Activated T-cell treated with anti-CD3 and anti-CD28 coated beads for 48 hours (primary cell): ENCODE measurements at regions not wholly inside any gene's neighbourhood (a gene's known extent, or its start where the extent isn't known, plus 50 kb on each side); places are given as distances from the start of the nearest gene placed in this dataset.

Source experiments
- DNase-seq: peaks from one replicate; pipeline ENCODE4 v3.0.0-alpha.2; 2020; ENCODE audit warnings: low read depth

DNA sequence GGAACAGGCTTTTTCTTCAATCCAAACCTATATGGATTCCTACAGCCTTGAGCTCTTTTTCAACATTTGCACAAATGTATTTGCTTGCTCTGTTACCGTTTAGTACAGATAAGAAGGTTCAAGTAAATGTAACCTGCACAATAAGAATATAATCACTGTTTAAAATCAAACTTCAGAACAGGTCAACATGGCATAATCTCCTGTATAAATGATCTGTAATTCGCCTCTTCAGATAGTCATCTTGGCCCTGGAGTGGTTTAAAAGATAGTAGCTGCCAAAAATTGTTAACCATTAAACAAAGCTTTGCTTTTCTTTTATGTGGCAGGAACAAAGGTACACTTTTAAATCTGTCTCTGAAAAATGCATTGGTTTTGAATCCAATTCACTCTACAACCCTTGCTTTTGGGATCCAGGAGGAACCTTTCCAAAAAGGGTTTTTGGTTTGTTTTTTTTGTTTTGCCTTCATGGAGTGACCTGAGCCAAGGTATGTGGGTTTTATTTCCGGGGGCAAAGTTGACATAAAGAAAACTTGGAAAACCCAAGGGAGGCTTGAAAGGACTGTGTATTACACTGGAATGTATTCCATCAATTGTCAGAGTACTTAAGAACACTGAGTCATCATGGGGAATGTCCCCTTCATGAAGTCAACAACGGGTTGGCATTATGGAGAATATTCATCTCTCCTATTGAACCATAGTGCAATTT, 210.4 kb upstream of the HCCS start:
- no peak for DNase-seq

GRCh38 chrX:10901290-10901633, 209.9 kb upstream of the HCCS start:
- DNase-seq = no peak

GRCh38 chrX:10902001-10902400, 209.1 kb upstream of the HCCS start:
- DNase-seq = no peak

GRCh38 chrX:10903523-10903922, 207.6 kb upstream of the HCCS start:
- DNase-seq = no peak

GRCh38 chrX:10904220-10904619, 206.9 kb upstream of the HCCS start:
- DNase-seq = no peak

- DNase-seq = no peak
These were observed 204.3 kb upstream of the HCCS start for GRCh38 chrX:10906866-10907265.

DNA sequence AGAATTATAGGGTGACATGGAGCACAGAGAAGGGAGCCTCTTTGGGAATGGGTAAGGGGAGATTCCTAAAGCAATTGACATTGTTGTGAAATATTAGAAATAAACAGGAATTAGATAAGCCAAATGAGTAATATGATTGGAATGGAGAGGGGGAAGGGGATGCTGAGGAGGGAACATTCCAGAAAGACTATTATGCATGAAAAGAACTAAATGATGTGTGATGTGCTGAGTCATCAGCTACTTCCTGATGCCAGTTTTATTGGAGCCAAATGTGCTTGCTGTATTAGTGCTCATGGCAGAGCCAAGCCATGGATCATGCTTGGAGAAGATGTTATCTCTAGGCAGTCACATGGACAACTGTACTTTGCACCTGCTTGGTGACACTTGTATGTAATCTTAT, 189.0 kb upstream of the HCCS start:
- no peak for DNase-seq

DNA sequence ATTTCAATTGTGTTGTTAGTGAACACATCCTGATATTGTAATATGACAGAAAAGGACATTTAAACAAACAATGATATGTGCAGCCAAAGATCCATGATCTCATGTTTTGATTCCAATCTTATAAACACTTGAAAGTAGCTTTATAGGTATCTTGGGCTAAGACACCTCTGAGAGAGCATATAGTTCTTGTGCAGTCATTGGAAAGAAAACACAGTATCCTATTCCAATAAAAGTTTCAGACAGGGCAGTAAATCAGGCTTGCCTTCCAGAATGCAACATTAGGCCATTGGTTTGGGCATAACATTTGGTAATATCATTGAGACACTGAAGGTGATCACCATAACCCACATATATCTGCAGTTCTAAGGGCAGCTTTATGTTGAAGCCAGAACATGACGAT, 188.3 kb upstream of the HCCS start:
- no peak for DNase-seq

DNA sequence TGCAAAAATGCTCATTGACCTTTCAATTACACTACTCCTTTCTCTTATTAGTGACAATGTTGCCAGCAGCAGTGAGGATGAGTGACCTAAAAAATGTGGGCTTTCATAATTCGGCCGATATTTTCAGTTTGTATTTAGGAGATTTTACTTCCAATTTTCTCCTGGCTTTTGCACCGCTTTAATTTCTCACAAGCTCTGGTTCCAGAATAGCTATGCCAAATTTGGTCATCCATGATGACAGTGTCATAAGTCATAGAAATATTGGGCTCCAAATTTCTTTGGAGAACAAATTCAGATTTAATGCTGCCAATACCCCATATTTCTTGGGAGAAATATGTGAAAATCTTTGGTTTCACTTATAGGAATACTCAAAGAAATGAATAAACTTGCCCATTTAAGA, 187.7 kb upstream of the HCCS start:
- DNase-seq = no peak

GRCh38 chrX:10926404-10926803, 184.7 kb upstream of the HCCS start:
- no peak for DNase-seq

- no peak for DNase-seq
These were observed 184.2 kb upstream of the HCCS start for GRCh38 chrX:10926891-10927290.

DNA sequence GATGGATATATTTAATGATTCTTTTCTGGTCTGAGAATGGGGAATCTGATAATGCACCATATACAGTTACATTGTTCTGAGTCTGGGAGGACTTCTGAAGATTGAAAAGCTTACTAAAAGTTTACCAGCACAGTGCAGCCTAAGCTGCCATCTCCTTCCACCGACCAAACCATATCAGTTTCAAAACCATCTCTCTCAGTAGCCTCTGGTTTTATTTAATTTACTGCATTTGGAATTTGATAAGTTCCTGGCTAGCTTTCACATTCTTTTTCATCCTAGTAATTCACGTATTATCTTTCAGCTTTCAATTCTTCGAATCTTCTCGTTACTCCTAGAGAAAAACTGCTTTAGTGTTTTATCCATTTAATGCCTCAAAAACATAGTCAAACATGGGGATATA, 181.4 kb upstream of the HCCS start:
- DNase-seq = no peak

DNA sequence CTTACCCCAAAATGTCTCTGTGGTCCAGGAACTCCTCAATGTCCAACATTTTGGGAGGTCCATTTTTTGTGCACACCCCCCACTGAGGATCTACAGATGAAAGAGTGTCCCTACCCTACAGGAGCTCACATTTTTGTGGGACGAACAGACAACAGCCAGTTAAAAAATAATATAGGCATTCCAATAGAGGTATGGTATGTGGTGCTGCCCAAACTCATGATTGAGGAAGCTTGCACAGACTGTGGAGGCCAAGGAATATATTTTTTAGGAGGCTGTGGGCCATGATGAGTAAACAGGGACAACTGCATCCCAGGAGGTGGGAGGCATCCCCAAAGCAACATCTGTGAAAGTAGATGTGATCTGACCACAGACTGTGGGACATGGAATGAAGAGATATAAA, 181.0 kb upstream of the HCCS start:
- DNase-seq = no peak

GRCh38 chrX:10931976-10932375, 179.2 kb upstream of the HCCS start:
- no peak for DNase-seq

DNA sequence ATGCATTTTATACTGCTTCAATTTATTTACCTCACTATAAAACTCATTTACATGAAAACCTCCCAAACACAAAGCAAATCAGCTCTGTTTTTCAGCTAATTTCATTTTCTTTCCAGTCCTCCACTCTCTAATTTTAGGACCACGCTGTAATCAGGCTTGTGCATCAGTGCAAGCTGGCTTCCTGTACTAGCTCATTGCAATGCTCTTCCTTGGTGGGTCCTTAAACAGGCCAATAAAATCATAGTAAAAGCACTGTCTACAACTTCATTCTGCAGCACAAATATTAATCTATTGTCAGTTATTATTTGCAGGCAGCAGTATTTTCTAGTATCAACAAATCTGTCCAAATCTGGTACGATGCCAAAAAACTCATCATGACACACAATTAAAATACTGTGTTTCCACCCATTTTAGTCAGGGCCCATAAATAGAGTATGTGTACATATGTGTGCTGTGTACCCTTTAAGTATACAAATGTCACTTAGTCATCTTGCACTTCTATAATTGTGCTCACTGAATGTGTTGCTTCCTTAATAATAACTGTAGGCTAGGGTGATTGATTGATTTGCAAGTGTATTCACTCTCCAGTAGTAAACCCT, 178.2 kb upstream of the HCCS start:
- no peak for DNase-seq

DNA sequence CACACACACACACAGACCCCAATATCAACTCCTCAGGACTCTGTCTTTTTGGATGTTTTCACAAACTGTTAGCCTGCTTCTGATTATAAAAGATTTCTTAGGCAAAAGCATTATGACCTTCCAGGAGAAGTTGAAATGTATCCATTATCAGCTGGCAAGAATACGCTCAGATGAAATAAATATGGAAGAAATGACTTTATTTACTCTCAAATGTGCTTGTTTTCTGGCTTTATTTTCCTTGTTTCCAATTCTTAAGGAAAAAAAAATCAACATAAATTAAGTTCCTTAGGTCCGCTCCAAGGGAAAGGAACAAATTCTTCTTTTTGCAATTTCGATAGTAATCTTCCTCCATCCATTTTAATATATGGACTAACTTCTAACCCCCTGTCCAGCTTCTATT, 175.6 kb upstream of the HCCS start:
- no peak for DNase-seq

DNA sequence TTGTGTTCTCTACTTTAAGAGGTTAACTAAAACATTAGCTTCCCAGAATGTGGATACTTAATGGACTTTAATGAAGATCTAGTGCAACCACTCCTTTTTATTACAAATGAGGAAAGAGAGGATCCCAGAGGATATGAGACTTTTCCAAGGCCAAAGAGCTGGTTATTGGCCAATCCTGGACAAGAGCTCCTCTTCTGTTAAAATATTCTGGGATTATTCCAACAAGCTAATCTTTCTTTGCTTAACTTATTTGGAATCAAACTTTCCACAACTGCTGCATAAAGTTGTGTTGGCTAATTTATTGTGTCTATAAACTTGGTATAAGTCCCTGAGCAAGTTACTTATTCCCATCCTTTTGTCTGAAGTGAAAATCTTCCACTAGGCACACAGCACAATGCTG, 174.2 kb upstream of the HCCS start:
- DNase-seq = no peak

DNA sequence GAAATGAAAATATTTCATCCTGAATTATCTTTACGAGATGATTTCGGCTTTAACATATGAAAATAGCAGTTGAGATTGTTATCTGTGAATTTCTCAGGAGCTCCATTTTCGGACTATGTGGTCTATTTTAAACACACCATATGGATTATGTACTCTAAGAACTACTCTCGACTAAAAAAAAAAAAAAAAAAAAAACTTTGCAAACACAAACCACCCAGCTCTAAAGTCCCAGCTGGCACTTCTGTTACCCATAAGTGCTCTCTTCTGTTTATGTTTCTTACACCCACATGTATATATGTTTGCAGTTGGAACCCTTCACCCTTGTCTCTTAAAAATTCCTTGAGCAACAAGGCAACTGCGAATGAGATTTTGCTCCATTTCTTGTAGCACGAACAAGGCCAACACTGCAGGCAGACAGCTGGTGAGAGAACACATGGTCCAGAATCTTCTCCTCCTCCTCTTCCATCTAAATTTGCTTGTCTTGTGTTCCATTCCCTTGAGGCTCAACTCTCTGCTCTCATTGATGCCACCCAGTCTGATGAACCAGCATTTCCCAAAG, 172.7 kb upstream of the HCCS start:
- no peak for DNase-seq

DNA sequence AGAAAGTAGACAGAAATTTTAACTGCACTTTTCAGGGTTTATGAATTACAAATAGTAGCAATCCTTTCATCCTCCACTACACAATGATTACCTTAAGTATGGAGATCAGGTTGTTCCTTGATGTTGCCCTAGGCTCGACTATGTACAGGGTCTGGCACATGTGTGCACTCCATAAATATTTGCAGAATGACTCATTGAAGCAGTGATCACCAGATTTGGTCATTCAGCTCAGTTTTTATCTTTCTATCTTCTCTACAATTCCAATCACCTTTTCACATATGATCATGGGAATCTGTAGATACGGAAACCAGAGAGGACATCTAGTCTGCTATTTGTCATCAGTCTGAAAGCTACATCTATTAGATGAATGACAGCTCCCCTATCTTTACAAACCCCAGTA, 171.7 kb upstream of the HCCS start:
- DNase-seq = no peak

GRCh38 chrX:10944136-10944885, 166.8 kb upstream of the HCCS start:
- DNase-seq = no peak

DNA sequence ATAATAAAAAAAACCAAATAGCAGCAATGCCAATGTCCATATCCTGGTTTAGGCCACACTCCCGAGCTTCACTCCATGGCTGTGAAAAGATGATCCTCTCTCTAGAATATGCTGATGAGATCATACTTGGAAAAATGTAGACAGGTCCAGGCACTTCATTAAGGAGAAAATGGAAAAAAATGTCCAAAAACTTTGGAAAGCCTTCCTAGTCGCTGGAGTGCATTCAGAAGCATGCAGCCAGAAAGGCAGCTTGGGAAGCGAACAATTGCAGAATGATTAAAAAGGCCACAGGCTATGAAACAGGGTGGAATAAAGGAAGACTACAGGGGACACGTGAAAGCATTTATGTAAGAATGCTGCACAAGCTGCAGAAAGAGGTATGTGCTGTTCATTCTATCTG, 165.6 kb upstream of the HCCS start:
- no peak for DNase-seq

DNA sequence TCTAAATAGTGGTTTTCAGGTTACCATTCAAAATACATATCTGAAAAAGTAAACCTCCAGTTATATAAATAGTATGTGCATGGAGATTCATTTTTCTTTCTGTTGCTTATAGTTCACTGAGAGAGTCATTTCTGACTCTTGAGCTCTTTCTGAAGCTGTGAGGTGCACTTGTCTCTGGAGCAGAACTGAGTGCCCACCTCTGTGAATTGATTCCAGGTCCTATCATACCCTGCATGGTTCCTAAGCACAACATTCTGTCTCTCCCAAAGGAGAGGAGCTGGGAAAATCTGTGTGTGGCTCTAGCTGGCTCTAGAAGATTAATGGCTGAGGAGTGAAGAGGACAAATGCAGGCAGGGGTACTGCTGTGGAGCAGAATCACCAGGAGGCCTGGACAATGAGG, 161.6 kb upstream of the HCCS start:
- DNase-seq = no peak

GRCh38 chrX:10952619-10953018, 158.5 kb upstream of the HCCS start:
- no peak for DNase-seq
